ENCODE measurements at regions not wholly inside any gene's neighbourhood (a gene's known extent, or its start where the extent isn't known, plus 50 kb on each side); places are given as distances from the start of the nearest gene placed in this dataset.

- TF ChIP-seq YY1 (IDR thresholded peaks at IDR 0.05; ENCODE audit: low read depth, low read length) (no peak), SIRT6 (IDR thresholded peaks at IDR 0.05; ENCODE audit: low read length) (no peak), POLR2A (IDR thresholded peaks at IDR 0.05; ENCODE audit: control extremely low read depth in 1 of 2, low read depth in 2 of 2, low read length in 2 of 2) (no peak), BRCA1 (IDR thresholded peaks at IDR 0.05; ENCODE audit: low read depth, low read length) (no peak), NANOG (IDR thresholded peaks at IDR 0.05; ENCODE audit: insufficient read depth, low read depth, low read length, poor library complexity, severe bottlenecking) (no peak), CTCF (IDR thresholded peaks at IDR 0.05; ENCODE audit: control extremely low read depth in 1 of 3, insufficient read depth in 1 of 3, low read depth in 1 of 3, low read length in 3 of 3) (no peak), CEBPB (IDR thresholded peaks at IDR 0.05; ENCODE audit: low read depth, low read length) (no peak), EZH2 (IDR thresholded peaks at IDR 0.05; ENCODE audit: low read depth, low read length, severe bottlenecking) (no peak), TAF1 (IDR thresholded peaks at IDR 0.05; ENCODE audit: low read depth, low read length) (no peak), USF2 (IDR thresholded peaks at IDR 0.05; ENCODE audit: low read length) (no peak)
These were observed 303.7 kb upstream of the PCDH15 start for GRCh38 chr10:55104738-55105137.

Measured in H1 (cell line).